OCI-LY1 (cell line): ENCODE measurements at regions not wholly inside any gene's neighbourhood (a gene's known extent, or its start where the extent isn't known, plus 50 kb on each side); places are given as distances from the start of the nearest gene placed in this dataset.

Experiments
- CTCF ChIP-seq: fragments of 200-600 bp; sonication (generic), shearing (Covaris generic); IDR thresholded peaks from 2 replicates; pipeline ENCODE4 v1.5.1; 2017; ENCODE audit warnings: mild to moderate bottlenecking, antibody characterized with exemption, low read length, moderate library complexity, mixed read lengths
- EZH2 ChIP-seq: fragments of 200-600 bp; sonication (generic), shearing (Covaris generic); IDR thresholded peaks from 2 replicates; pipeline ENCODE4 v1.8.0; 2017; ENCODE audit warnings: borderline replicate concordance, mixed run types, mild to moderate bottlenecking, antibody characterized with exemption, low read length, moderate library complexity, mixed read lengths

- TF ChIP-seq CTCF (no peak), EZH2 (no peak)
Measured at GRCh38 chr10:36716291-36716690, 409.1 kb upstream of the ANKRD30A start.
